NCI-H446 treated with DMSO at 0.1 percent for 48 hours (cell line): ENCODE measurements at regions not wholly inside any gene's neighbourhood (a gene's known extent, or its start where the extent isn't known, plus 50 kb on each side); places are given as distances from the start of the nearest gene placed in this dataset.
"Not testable (repeated sequence)": the region's sequence is repeated elsewhere in the genome, so short reads cannot be mapped to it uniquely, and the experiment has no call there.

Experiments
- DNase-seq: peaks from one replicate; lab custom pipeline; 2025; lab: John Stamatoyannopoulos, UW

- no peak for DNase-seq
Measured at GRCh38 chr2:83261591-83262136, 1197.4 kb downstream of the SUCLG1 start.

- DNase-seq: no peak
Measured at GRCh38 chr2:83253848-83254247, 1205.2 kb downstream of the SUCLG1 start.

DNA sequence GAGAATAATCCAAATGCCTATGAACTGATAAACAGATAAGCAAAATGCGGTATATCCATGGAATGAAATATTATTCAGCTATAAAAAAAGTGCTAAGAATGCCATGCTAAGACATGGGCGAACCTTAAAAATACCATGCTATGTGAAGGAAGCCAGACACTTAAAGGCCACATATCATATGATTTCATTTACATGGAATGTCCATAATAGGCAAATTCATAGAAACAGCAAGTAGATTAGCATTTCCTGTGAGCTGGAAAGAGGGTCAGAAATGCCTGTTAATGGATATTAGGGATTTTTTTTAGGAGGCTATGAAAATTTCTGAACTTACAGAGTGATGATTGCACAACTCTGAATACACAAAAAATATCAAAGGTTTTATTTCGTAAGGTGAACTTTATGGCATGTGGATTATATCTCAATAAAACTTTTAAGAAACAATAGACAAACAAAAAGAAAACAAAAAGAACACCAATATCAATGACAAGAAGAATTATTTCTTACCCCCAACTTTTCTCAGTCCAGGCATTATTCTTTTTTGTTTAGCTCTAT, 1207.7 kb downstream of the SUCLG1 start:
- DNase-seq: no peak

- not testable (repeated sequence) for DNase-seq
Measured at GRCh38 chr2:83245806-83246537, 1213.1 kb downstream of the SUCLG1 start.

DNA sequence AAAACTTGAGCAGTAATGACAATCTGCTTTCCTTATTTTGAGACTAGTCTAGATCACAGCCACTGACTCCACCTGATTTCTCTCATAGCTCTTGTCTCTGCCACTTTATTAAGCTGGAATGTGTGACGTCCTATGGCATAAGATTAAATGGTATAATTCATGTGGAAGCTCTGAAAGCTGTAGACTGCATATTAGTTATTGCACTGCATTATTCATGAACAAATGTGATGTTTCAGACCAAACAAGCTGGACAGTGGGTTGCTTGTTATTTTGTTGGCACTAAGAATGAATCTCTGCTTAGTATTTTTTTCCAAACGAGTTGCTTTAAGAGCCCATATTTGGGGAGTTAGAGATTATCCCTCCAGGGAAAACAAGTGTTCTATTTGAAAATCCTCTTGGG, 1218.5 kb downstream of the SUCLG1 start:
- DNase-seq: no peak

- no peak for DNase-seq
Measured at GRCh38 chr2:83238111-83238510, 1221.0 kb downstream of the SUCLG1 start.

DNA sequence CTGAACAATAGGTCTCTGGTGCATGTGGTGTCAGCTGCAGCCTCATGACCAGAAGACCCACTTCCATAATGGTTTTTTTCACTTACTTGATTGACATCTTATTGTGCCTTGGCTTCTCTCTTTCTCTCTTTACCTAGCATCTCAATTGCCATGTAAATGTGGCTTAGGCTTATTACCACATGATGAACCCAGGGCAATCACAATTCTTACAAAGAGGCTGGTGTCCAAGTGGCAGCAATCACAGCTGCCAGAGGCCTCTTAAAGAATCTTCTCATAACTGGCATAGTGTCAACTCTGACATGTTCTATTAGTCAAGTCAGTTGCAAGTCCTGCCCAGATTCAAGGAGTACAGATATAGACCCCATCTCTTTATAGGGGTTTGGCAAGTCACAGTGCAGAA, 1224.8 kb downstream of the SUCLG1 start:
- DNase-seq: peak; percentile 9

DNA sequence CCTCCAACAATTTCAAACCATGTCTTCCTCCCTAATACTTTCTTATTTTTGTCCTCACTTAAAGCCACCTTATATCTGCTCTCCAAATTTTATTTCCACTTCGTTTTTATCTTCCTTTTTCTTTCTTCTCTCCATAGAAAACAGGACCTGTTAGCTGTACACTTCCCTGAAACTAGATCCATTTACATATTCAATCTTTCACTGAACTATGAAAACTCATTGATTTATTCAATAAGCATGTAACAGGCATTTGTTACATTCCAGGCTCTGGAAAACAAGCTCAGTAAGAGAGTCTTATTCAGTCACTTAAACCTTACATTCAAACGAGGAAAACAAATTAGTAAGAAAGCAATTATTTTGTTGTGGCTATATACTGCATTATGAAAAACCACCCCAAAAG, 1225.3 kb downstream of the SUCLG1 start:
- no peak for DNase-seq

- no peak for DNase-seq
Measured at GRCh38 chr2:83233326-83233725, 1225.8 kb downstream of the SUCLG1 start.

DNA sequence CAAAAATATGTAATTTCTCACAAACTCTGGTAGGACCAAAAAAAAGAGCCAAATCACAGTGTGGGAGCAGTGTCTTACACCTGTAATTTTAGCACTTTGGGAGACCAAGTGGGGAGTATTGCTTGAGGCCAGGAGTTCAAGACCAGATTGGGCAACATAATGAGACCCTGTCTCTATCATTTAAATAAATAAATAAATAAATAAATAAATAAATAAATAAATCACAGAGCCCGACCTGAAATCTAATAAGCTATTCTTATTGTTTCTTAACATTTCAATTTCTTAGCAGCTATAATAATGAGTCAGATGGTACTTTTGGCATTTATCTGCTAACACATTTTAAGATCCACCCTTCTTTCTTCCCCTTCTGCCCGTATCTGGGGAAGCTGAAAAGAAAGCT, 1229.6 kb downstream of the SUCLG1 start:
- DNase-seq: no peak

GRCh38 chr2:83224591-83225200, 1234.4 kb downstream of the SUCLG1 start:
- DNase-seq: no peak

- no peak for DNase-seq
Measured at GRCh38 chr2:83221258-83221657, 1237.8 kb downstream of the SUCLG1 start.

DNA sequence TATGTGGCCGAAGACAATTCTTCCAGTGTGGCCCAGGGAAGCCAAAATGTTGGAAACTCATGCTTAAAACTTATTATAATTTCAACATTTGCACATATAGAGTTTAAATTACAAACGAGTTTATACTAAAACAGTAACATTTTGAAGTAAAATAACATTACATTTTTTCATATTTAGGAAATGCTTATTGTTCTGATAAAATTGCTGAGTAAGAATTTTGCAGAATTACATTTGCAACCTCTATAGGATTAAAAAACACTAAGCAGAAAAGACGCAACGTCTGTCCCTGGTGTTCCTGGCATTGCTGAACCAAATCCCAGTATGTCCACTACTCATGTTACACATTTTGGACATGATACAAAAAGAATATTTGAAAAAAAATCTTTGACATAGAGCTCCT, 1241.2 kb downstream of the SUCLG1 start:
- no peak for DNase-seq

DNA sequence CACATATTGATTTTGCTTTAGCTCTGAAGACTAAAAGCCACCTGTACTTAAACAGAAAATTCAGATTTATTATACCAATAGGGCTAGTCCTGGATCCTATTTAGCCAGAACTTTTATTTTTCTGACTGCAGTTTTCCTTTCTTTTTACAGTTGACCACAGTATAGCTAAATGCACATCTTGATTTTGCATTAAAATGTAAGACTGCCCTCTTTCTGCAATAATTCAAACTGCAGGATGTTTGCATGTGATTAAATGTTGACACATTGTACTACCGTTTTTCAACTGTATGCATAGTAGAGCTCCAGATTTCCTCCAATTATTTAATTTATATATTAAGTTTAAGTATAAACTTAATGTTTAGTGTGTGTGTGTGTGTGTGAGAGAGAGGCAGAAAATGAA, 1262.9 kb downstream of the SUCLG1 start:
- no peak for DNase-seq

DNA sequence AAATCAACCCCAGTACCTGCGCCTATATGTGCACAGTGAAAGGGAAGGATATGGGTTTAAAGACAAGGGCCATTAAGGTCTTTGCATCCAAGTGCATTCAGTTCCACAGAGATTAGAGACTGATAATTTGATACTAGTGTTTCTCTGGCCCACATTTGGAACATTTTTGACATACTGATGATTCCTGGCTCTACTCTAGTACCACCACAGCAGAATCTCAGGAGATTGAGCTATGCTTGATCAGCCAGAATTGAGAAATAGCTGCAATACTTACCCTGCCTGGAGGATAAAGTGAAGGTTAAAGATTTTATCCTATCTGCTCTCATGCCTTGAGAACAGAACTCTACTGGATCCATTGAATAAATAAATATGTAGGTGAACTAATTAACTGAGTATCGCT, 1267.8 kb downstream of the SUCLG1 start:
- DNase-seq: no peak

GRCh38 chr2:83186105-83186760, 1272.8 kb downstream of the SUCLG1 start:
- DNase-seq: no peak

- not testable (repeated sequence) for DNase-seq
Measured at GRCh38 chr2:83180862-83181530, 1278.1 kb downstream of the SUCLG1 start.

GRCh38 chr2:83176539-83176938, 1282.5 kb downstream of the SUCLG1 start:
- DNase-seq: no peak

DNA sequence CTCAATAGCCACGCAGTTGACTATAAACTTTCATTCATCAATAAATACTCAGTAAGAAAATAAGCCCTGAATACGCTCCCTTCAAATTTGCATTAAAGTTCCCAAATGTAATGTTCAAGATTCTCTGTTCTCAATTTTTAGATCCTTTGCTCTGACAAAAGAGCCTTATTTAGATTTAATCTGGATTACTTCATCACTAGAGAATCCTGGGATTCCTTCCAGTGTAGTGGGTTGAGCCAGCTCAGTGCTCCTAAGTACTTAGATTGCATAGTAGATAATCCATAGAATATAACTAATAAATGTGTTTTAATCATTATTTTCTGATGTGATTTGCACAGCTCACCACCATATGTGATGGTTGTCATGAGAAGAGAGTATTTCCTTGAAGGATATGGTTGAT, 1286.2 kb downstream of the SUCLG1 start:
- no peak for DNase-seq

- DNase-seq: no peak
Measured at GRCh38 chr2:83168377-83168776, 1290.7 kb downstream of the SUCLG1 start.

DNA sequence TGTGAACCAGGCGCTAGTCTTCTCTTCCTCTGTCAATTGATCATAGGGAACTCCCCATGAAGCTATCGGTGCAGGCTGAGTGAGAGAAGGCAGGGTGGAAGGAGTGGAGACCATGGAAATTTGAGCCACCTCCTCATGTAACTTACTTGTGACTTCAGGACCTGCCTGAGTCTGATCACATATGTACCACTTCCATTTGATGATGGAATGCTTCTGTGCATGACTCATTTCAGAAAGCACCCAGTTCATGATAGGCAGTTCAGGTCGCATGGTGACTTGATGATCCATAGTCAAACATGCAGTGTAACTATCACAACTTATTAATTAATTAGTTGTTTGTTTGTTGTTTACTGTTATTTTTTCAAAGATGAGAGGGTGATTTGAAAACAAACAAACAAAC, 1296.7 kb downstream of the SUCLG1 start:
- no peak for DNase-seq

DNA sequence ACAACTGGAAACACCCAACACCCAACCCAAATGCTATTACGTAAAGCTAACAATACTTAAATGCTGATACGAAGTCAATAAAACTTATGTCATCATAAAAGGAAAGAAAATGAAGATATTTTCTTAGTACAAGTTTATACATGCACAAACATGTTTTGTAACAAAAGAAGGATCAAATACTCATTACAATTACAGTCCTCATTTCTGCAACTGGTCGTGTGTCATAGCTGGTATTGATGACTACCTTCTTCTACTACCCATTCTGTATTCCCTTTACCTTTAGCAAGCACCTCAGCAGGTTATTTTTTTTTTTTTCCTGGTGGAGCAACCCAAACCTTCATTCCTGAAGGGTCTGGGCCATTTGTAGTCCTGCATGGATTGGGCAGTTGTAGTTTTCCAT, 1298.5 kb downstream of the SUCLG1 start:
- no peak for DNase-seq
